ENCODE measurements at regions not wholly inside any gene's neighbourhood (a gene's known extent, or its start where the extent isn't known, plus 50 kb on each side); places are given as distances from the start of the nearest gene placed in this dataset.

- no peak for TF ChIP-seq POLR2A (IDR thresholded peaks at IDR 0.05)
- TF ChIP-seq, protein P1, sequence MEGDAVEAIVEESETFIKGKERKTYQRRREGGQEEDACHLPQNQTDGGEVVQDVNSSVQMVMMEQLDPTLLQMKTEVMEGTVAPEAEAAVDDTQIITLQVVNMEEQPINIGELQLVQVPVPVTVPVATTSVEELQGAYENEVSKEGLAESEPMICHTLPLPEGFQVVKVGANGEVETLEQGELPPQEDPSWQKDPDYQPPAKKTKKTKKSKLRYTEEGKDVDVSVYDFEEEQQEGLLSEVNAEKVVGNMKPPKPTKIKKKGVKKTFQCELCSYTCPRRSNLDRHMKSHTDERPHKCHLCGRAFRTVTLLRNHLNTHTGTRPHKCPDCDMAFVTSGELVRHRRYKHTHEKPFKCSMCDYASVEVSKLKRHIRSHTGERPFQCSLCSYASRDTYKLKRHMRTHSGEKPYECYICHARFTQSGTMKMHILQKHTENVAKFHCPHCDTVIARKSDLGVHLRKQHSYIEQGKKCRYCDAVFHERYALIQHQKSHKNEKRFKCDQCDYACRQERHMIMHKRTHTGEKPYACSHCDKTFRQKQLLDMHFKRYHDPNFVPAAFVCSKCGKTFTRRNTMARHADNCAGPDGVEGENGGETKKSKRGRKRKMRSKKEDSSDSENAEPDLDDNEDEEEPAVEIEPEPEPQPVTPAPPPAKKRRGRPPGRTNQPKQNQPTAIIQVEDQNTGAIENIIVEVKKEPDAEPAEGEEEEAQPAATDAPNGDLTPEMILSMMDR (IDR thresholded peaks at IDR 0.05), result no peak
Measured at GRCh38 chr6:74073429-74073828, 377.4 kb downstream of the CD109 start.
